ENCODE measurements at regions not wholly inside any gene's neighbourhood (a gene's known extent, or its start where the extent isn't known, plus 50 kb on each side); places are given as distances from the start of the nearest gene placed in this dataset.
"Not testable (repeated sequence)": the region's sequence is repeated elsewhere in the genome, so short reads cannot be mapped to it uniquely, and the experiment has no call there.

DNA sequence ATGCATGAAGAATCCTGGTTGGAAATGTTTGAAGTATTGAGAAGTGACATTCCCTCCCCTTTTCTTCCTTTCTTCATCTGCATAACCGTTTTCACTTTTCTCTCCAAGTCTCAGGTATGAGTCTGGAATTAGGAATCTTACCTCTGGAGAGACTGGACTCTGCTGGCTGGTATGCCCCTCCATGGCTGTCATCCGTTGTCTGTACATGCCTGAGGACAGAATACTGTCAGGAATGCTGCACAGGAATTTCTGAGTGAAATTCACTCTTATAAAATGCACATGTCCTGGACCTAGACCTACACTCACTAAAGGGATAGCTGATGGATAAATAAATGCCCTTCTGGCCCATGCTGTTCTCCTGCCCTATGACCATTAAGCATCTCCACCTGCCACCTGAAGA is 179.5 kb downstream of the MSN start:
- no peaks in the 10 kb centered on the region for H3K36me3 ChIP-seq (ENCODE audit: control insufficient read depth in 2 of 2, insufficient read depth in 2 of 2, low read length in 1 of 2)
- H3K9me3 ChIP-seq (ENCODE audit: control insufficient read depth in 2 of 2, insufficient read depth in 1 of 2, low read depth in 1 of 2, low read length in 1 of 2) = no peaks in the 10 kb centered on the region
- no peaks in the 10 kb centered on the region for H3K27me3 ChIP-seq (ENCODE audit: control insufficient read depth in 1 of 2, insufficient read depth in 2 of 2, low read length in 2 of 2)
- no peak overlapping the region for H3K4me3 ChIP-seq (ENCODE audit: low read depth in 1 of 2, low read length in 2 of 2)
- H3K4me1 ChIP-seq (ENCODE audit: control insufficient read depth in 2 of 2, insufficient read depth in 2 of 2, low read length in 1 of 2) = no peaks in the 10 kb centered on the region
- no peak overlapping the region for H3K27ac ChIP-seq (ENCODE audit: low read depth in 2 of 2, low read length in 1 of 2)
- WGBS, 2 donors = 46 to 51% methylated on average over 2 of the region's 2 CpGs

DNA sequence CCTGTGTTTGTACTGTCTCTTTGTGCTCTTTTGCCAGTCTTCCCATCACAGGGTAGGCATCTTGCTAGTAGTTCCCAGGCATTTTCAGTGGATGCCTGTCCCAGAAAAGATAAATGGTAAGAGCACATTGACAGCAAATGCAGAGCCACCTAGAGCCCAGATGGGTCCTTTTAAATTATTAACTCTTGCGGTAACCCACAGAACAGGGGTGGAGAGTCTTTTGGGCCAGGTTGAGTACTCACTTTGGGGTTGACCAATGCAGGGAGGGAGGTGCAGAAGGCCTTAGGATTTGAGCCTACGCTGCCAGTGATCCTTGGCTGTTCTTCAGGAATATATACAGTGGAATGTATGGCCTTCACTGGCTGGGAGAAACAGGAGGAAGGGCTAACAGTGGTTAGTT is 173.8 kb downstream of the MSN start:
- Histone ChIP-seq H3K36me3 (ENCODE audit: control insufficient read depth in 2 of 2, insufficient read depth in 2 of 2, low read length in 1 of 2) (no peaks in the 10 kb centered on the region), H3K27ac (ENCODE audit: low read depth in 2 of 2, low read length in 1 of 2) (no peak overlapping the region), H3K27me3 (ENCODE audit: control insufficient read depth in 1 of 2, insufficient read depth in 2 of 2, low read length in 2 of 2) (no peaks in the 10 kb centered on the region), H3K9me3 (ENCODE audit: control insufficient read depth in 2 of 2, insufficient read depth in 1 of 2, low read depth in 1 of 2, low read length in 1 of 2) (no peaks in the 10 kb centered on the region), H3K4me3 (ENCODE audit: low read depth in 1 of 2, low read length in 2 of 2) (no peak overlapping the region), H3K4me1 (ENCODE audit: control insufficient read depth in 2 of 2, insufficient read depth in 2 of 2, low read length in 1 of 2) (no peaks in the 10 kb centered on the region)
- 81 to 95% methylated on average over 2 of the region's 2 CpGs for WGBS, 2 donors

DNA sequence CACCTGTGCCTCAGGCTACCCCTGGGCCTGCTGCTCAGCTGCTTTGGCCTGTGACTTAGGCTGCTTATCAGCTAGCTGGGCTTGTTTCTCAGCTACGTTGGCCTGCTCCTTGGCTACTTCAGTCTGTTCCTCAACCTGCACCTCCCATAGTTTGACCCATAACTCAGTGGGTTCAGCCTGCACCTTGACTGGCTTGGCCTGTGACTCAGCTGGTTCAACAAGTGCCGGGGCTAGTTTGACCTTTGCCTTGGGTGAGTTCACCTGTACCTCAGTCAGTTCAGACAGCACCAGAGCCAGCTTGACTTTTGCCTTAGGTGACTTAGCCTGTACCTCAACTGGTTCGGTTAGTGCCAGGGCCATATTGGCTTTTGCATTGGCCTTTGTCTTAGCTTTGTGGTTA is 171.2 kb downstream of the MSN start:
- no peaks in the 10 kb centered on the region for H3K4me1 ChIP-seq (ENCODE audit: control insufficient read depth in 2 of 2, insufficient read depth in 2 of 2, low read length in 1 of 2)
- H3K4me3 ChIP-seq (ENCODE audit: low read depth in 1 of 2, low read length in 2 of 2) = no peak overlapping the region
- H3K27me3 ChIP-seq (ENCODE audit: control insufficient read depth in 1 of 2, insufficient read depth in 2 of 2, low read length in 2 of 2) = no peaks in the 10 kb centered on the region
- H3K36me3 ChIP-seq (ENCODE audit: control insufficient read depth in 2 of 2, insufficient read depth in 2 of 2, low read length in 1 of 2) = no peaks in the 10 kb centered on the region
- no peaks in the 10 kb centered on the region for H3K9me3 ChIP-seq (ENCODE audit: control insufficient read depth in 2 of 2, insufficient read depth in 1 of 2, low read depth in 1 of 2, low read length in 1 of 2)
- 52 to 64% methylated on average over 3 of the region's 3 CpGs for WGBS, 2 donors
- H3K27ac ChIP-seq (ENCODE audit: low read depth in 2 of 2, low read length in 1 of 2) = peak overlapping the region; percentile 51 to 70

DNA sequence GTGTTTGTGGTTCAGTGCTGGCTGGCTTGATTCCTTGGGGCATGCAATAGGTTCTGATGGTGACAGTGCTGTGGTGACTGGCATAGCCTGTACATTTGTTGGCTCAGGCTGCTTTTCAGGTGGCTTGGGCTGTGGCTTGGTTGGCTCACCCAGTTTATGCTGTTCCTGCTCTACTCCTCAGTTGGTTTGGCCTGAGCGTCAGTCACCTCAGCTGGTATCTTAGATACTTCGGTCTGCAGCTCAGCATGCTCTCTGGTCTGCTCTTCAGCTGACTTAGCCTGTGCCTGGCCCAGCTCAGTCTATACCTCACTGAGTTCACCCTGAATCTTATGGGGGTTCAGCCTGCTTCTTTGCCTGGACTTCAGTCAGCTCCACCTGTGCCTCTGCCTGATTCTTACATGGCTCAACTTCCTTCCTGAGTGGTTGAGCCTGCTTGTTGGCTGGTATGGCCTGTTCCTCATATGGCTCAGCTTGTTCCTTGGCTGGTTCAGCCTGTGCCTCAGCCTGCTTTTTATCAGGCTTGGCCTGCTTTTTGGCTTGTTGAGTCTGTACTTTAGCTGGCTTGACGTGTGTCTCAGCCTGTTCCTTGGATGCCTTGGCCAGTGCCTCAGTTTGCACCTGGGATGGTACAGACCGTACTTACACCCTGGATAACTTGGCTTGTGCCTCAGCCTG is 170.6 kb downstream of the MSN start:
- Histone ChIP-seq H3K9me3 (ENCODE audit: control insufficient read depth in 2 of 2, insufficient read depth in 1 of 2, low read depth in 1 of 2, low read length in 1 of 2) (no peaks in the 10 kb centered on the region), H3K4me3 (ENCODE audit: low read depth in 1 of 2, low read length in 2 of 2) (no peak overlapping the region), H3K36me3 (ENCODE audit: control insufficient read depth in 2 of 2, insufficient read depth in 2 of 2, low read length in 1 of 2) (no peaks in the 10 kb centered on the region), H3K27ac (ENCODE audit: low read depth in 2 of 2, low read length in 1 of 2) (peak overlapping the region; percentile 70 to 76), H3K4me1 (ENCODE audit: control insufficient read depth in 2 of 2, insufficient read depth in 2 of 2, low read length in 1 of 2) (no peaks in the 10 kb centered on the region), H3K27me3 (ENCODE audit: control insufficient read depth in 1 of 2, insufficient read depth in 2 of 2, low read length in 2 of 2) (no peaks in the 10 kb centered on the region)
- WGBS, 2 donors = 70% methylated on average over 4 of the region's 4 CpGs

DNA sequence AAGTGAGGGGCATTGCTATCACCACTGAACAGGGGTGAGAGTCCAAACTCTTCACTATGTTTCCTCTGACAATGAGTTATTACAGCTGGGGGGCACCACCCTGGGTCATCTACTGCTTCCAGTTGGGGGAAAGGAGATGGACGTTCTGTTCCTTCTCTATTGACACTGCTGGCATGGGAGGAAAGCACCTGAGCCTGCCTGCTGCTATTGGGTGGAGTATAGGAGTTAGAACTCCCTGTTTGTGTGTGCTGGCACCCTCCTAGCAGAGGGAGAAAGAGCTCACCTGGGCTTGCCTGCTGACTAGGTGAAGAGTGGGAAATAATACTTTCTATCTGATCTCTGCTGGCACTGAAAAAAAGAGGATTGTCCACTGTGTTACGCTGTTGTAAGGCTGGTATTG is 163.8 kb downstream of the MSN start:
- Histone ChIP-seq H3K9me3 (ENCODE audit: control insufficient read depth in 2 of 2, insufficient read depth in 1 of 2, low read depth in 1 of 2, low read length in 1 of 2) (no peaks in the 10 kb centered on the region), H3K27me3 (ENCODE audit: control insufficient read depth in 1 of 2, insufficient read depth in 2 of 2, low read length in 2 of 2) (no peaks in the 10 kb centered on the region), H3K36me3 (ENCODE audit: control insufficient read depth in 2 of 2, insufficient read depth in 2 of 2, low read length in 1 of 2) (no peaks in the 10 kb centered on the region), H3K27ac (ENCODE audit: low read depth in 2 of 2, low read length in 1 of 2) (no peak overlapping the region), H3K4me1 (ENCODE audit: control insufficient read depth in 2 of 2, insufficient read depth in 2 of 2, low read length in 1 of 2) (no peaks in the 10 kb centered on the region), H3K4me3 (ENCODE audit: low read depth in 1 of 2, low read length in 2 of 2) (no peak overlapping the region)
- WGBS, 2 donors = 39 to 65% methylated on average over 2 of the region's 2 CpGs

DNA sequence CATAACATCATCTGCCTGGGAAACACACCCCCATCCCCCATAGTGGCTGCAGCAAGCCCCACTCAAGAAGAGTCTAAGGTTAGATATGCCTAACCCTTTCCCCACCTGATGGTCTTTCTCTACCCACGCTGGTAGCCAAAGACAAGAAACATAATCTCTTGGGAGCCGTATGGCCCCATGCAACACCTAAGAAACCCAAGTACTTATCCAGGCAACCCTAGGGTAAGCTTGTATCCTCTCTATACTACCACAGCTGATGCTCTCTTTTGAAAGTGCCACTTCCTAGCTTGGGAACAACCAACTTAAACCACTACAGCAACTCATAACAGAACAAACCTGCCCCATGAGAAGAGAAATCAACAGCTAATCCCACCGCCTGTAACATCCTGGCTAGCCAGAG is 161.1 kb downstream of the MSN start:
- no peaks in the 10 kb centered on the region for H3K4me1 ChIP-seq (ENCODE audit: control insufficient read depth in 2 of 2, insufficient read depth in 2 of 2, low read length in 1 of 2)
- H3K4me3 ChIP-seq (ENCODE audit: low read depth in 1 of 2, low read length in 2 of 2) = no peak overlapping the region
- H3K27ac ChIP-seq (ENCODE audit: low read depth in 2 of 2, low read length in 1 of 2) = no peak overlapping the region
- H3K27me3 ChIP-seq (ENCODE audit: control insufficient read depth in 1 of 2, insufficient read depth in 2 of 2, low read length in 2 of 2) = no peaks in the 10 kb centered on the region
- no peaks in the 10 kb centered on the region for H3K36me3 ChIP-seq (ENCODE audit: control insufficient read depth in 2 of 2, insufficient read depth in 2 of 2, low read length in 1 of 2)
- H3K9me3 ChIP-seq (ENCODE audit: control insufficient read depth in 2 of 2, insufficient read depth in 1 of 2, low read depth in 1 of 2, low read length in 1 of 2) = peaks cover 0 to 2% of the 10 kb centered on the region in 2 donors
- WGBS, 2 donors = 77 to 90% methylated on average over 3 of the region's 3 CpGs

DNA sequence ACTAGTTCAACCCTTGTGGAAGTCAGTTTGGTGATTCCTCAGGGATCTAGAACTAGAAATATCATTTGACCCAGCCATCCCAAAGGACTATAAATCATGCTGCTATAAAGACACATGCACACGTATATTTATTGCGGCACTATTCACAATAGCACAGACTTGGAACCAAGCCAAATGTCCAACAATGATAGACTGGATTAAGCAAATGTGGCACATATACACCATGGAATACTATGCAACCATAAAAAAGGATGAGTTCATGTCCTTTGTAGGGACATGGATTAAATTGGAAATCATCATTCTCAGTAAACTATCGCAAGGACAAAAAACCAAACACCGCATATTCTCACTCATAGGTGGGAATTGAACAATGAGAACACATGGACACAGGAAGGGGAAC is 157.8 kb downstream of the MSN start:
- not testable (repeated sequence) for H3K27ac ChIP-seq (ENCODE audit: low read depth in 2 of 2, low read length in 1 of 2); H3K36me3 ChIP-seq (ENCODE audit: control insufficient read depth in 2 of 2, insufficient read depth in 2 of 2, low read length in 1 of 2); H3K4me3 ChIP-seq (ENCODE audit: low read depth in 1 of 2, low read length in 2 of 2); H3K4me1 ChIP-seq (ENCODE audit: control insufficient read depth in 2 of 2, insufficient read depth in 2 of 2, low read length in 1 of 2); H3K9me3 ChIP-seq (ENCODE audit: control insufficient read depth in 2 of 2, insufficient read depth in 1 of 2, low read depth in 1 of 2, low read length in 1 of 2); H3K27me3 ChIP-seq (ENCODE audit: control insufficient read depth in 1 of 2, insufficient read depth in 2 of 2, low read length in 2 of 2)
- 88 to 92% methylated on average over 4 of the region's 4 CpGs for WGBS, 2 donors

DNA sequence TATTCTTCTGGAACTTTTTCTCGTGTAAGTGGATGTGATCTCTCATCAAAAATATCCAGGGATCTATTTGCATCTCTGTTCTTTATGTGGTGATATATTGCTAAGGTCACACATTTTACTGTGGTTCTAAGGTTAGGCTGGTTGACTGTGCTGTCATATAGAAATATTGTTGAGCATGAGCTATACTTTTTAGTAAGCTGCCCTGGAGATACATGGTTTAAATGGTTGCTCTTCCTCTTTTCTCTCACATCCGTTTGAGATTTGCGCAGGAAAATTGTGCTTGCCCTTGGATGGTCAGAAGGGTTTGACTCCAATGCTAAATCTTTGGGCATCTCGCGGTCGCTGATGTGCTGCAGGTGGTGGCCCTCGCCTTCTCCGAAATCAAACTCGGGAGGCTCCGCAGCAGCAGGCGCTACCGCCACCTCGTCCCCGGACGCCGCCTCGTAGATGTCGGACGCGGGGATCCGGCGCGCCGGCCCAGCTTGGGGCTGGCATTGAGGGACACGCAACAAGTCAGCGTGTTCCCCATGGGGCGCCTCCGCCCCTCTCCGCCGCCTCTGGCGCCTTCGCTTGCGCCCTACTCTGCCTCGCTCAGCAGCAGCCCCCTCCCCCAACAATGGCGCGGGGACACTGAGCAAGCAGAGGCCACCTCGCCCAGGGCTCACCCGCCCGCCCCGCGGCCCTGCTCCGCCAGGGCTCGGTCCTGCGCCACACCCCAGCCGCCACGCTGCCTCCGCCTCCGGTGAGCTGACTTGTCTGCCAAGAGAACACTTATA is 154.5 kb downstream of the MSN start:
- H3K4me3 ChIP-seq (ENCODE audit: low read depth in 1 of 2, low read length in 2 of 2) = peak overlapping the region; percentile 46 to 48
- WGBS, 2 donors = 5 to 32% methylated on average over 46 to 48 of the region's 48 CpGs
- H3K9me3 ChIP-seq (ENCODE audit: control insufficient read depth in 2 of 2, insufficient read depth in 1 of 2, low read depth in 1 of 2, low read length in 1 of 2) = peaks cover 0 to 2% of the 10 kb centered on the region in 2 donors
- H3K4me1 ChIP-seq (ENCODE audit: control insufficient read depth in 2 of 2, insufficient read depth in 2 of 2, low read length in 1 of 2) = no peaks in the 10 kb centered on the region
- peak overlapping the region in 1 of 2 donors; percentile 22 for H3K27ac ChIP-seq (ENCODE audit: low read depth in 2 of 2, low read length in 1 of 2)
- no peaks in the 10 kb centered on the region for H3K27me3 ChIP-seq (ENCODE audit: control insufficient read depth in 1 of 2, insufficient read depth in 2 of 2, low read length in 2 of 2)
- H3K36me3 ChIP-seq (ENCODE audit: control insufficient read depth in 2 of 2, insufficient read depth in 2 of 2, low read length in 1 of 2) = no peaks in the 10 kb centered on the region

DNA sequence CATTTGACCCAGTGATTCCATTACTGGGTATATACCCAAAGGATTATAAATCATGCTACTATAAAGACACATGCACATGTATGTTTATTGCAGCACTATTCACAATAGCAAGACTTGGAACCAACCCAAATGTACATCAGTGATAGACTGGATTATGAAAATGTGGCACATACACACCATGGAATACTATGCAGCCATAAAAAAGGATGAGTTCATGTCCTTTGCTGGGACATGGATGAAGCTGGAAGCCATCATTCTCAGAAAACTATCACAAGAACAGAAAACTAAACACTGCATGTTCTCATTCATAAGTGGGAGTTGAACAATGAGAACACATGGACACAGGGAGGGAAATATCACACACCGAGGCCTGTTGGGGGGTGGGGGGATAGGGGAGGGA is 152.5 kb downstream of the MSN start:
- not testable (repeated sequence) for H3K36me3 ChIP-seq (ENCODE audit: control insufficient read depth in 2 of 2, insufficient read depth in 2 of 2, low read length in 1 of 2); H3K4me1 ChIP-seq (ENCODE audit: control insufficient read depth in 2 of 2, insufficient read depth in 2 of 2, low read length in 1 of 2); H3K4me3 ChIP-seq (ENCODE audit: low read depth in 1 of 2, low read length in 2 of 2); H3K9me3 ChIP-seq (ENCODE audit: control insufficient read depth in 2 of 2, insufficient read depth in 1 of 2, low read depth in 1 of 2, low read length in 1 of 2); H3K27me3 ChIP-seq (ENCODE audit: control insufficient read depth in 1 of 2, insufficient read depth in 2 of 2, low read length in 2 of 2); H3K27ac ChIP-seq (ENCODE audit: low read depth in 2 of 2, low read length in 1 of 2)
- WGBS, 2 donors = 87 to 96% methylated on average over 1 of the region's 1 CpG

DNA sequence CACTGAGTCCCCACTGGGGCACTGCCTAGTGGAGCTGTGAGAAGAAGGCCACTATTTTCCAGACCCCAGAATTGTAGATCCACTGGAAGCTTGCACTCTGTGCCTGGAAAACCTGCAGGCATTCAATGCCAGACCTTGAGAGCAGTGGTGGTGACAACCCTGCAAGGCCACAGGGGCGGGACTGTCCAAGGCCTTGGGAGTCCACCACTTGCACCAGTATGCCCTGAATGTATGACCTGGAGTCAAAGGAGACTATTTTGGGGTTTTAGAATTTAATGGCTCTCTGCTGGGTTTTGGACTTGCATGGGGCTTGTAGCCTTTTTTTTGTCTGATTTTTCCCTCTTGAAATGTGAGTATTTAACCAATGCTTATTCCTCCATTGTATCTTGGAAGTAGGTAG is 145.8 kb downstream of the MSN start:
- 44 to 83% methylated on average over 1 of the region's 1 CpG for WGBS, 2 donors
- no peaks in the 10 kb centered on the region for H3K4me1 ChIP-seq (ENCODE audit: control insufficient read depth in 2 of 2, insufficient read depth in 2 of 2, low read length in 1 of 2)
- peaks cover 0 to 5% of the 10 kb centered on the region in 2 donors for H3K9me3 ChIP-seq (ENCODE audit: control insufficient read depth in 2 of 2, insufficient read depth in 1 of 2, low read depth in 1 of 2, low read length in 1 of 2)
- no peaks in the 10 kb centered on the region for H3K27me3 ChIP-seq (ENCODE audit: control insufficient read depth in 1 of 2, insufficient read depth in 2 of 2, low read length in 2 of 2)
- H3K36me3 ChIP-seq (ENCODE audit: control insufficient read depth in 2 of 2, insufficient read depth in 2 of 2, low read length in 1 of 2) = no peaks in the 10 kb centered on the region
- H3K27ac ChIP-seq (ENCODE audit: low read depth in 2 of 2, low read length in 1 of 2) = no peak overlapping the region
- H3K4me3 ChIP-seq (ENCODE audit: low read depth in 1 of 2, low read length in 2 of 2) = no peak overlapping the region

All from esophagus (tissue), 2 donors.